Nephron (organoid): ENCODE measurements at regions not wholly inside any gene's neighbourhood (a gene's known extent, or its start where the extent isn't known, plus 50 kb on each side); places are given as distances from the start of the nearest gene placed in this dataset.

Experiments
- H3K27ac Mint-ChIP-seq, 3 experiments: 2 replicates each; pipeline ENCODE4 v1.8.0; 2020; ENCODE audit warnings: mixed read lengths in 3 of 3, mild to moderate bottlenecking in 2 of 3, moderate library complexity in 1 of 3
- H3K27me3 Mint-ChIP-seq: 2 replicates; pipeline ENCODE4 v1.8.0; 2021; ENCODE audit warnings: low read depth, mild to moderate bottlenecking, moderate library complexity, mixed read lengths
- H3K36me3 Mint-ChIP-seq: 2 replicates; pipeline ENCODE4 v1.8.0; 2020; ENCODE audit warnings: low read depth, mixed read lengths
- H3K4me1 Mint-ChIP-seq: 2 replicates; pipeline ENCODE4 v1.8.0; 2020; ENCODE audit warnings: mixed read lengths
- H3K4me3 Mint-ChIP-seq, 3 experiments: 2 replicates each; pipeline ENCODE4 v1.8.0; 2020; ENCODE audit warnings: mild to moderate bottlenecking in 3 of 3, mixed read lengths in 3 of 3, moderate library complexity in 2 of 3
- H3K9me3 Mint-ChIP-seq: 2 replicates; pipeline ENCODE4 v1.8.0; 2020; ENCODE audit warnings: mixed read lengths
- CTCF ChIP-seq, 3 experiments: fragments of 200-600 bp; sonication (generic); IDR thresholded peaks; one replicate each; pipeline ENCODE4 v1.5.0; 2021; ENCODE audit warnings: antibody characterized with exemption in 3 of 3; ENCODE audit not compliant: unreplicated experiment in 3 of 3

GRCh38 chr2:103419506-103419905, 657.7 kb downstream of the TMEM182 start:
- Mint-ChIP-seq H3K4me1 (no peaks in the 10 kb centered on the region), H3K36me3 (no peaks in the 10 kb centered on the region), H3K27ac (no peak overlapping the region), H3K9me3 (peaks cover 2% of the 10 kb centered on the region), H3K27me3 (no peaks in the 10 kb centered on the region), H3K4me3 (no peak overlapping the region)
- TF ChIP-seq CTCF (IDR thresholded peaks at IDR 0.05; ENCODE audit: unreplicated experiment in 3 of 3): no peak

- Mint-ChIP-seq H3K4me3 (no peak overlapping the region), H3K9me3 (no peaks in the 10 kb centered on the region), H3K36me3 (no peaks in the 10 kb centered on the region), H3K27ac (no peak overlapping the region), H3K4me1 (no peaks in the 10 kb centered on the region), H3K27me3 (no peaks in the 10 kb centered on the region)
- no peak for TF ChIP-seq CTCF (IDR thresholded peaks at IDR 0.05; ENCODE audit: unreplicated experiment in 3 of 3)
Measured at GRCh38 chr2:103423100-103423499, 661.3 kb downstream of the TMEM182 start.

GRCh38 chr2:103427567-103427966, 665.7 kb downstream of the TMEM182 start:
- no peaks in the 10 kb centered on the region for H3K27me3 Mint-ChIP-seq
- H3K36me3 Mint-ChIP-seq: no peaks in the 10 kb centered on the region
- no peak overlapping the region for H3K27ac Mint-ChIP-seq
- no peak for TF ChIP-seq CTCF (IDR thresholded peaks at IDR 0.05; ENCODE audit: unreplicated experiment in 3 of 3)
- H3K4me1 Mint-ChIP-seq: no peaks in the 10 kb centered on the region
- no peaks in the 10 kb centered on the region for H3K9me3 Mint-ChIP-seq
- no peak overlapping the region for H3K4me3 Mint-ChIP-seq

- Mint-ChIP-seq H3K4me3 (no peak overlapping the region), H3K27ac (peak overlapping the region in 1 of 3 experiments; percentile 49), H3K27me3 (no peaks in the 10 kb centered on the region), H3K4me1 (no peaks in the 10 kb centered on the region), H3K9me3 (no peaks in the 10 kb centered on the region), H3K36me3 (no peaks in the 10 kb centered on the region)
- TF ChIP-seq CTCF (IDR thresholded peaks at IDR 0.05; ENCODE audit: unreplicated experiment in 3 of 3): no peak
Measured at GRCh38 chr2:103430191-103430590, 668.4 kb downstream of the TMEM182 start.

GRCh38 chr2:103435010-103435409, 673.2 kb downstream of the TMEM182 start:
- Mint-ChIP-seq H3K4me3 (no peak overlapping the region), H3K27me3 (no peaks in the 10 kb centered on the region), H3K4me1 (no peaks in the 10 kb centered on the region), H3K36me3 (no peaks in the 10 kb centered on the region), H3K9me3 (no peaks in the 10 kb centered on the region), H3K27ac (no peak overlapping the region)
- TF ChIP-seq CTCF (IDR thresholded peaks at IDR 0.05; ENCODE audit: unreplicated experiment in 3 of 3): no peak

GRCh38 chr2:103437161-103437560, 675.3 kb downstream of the TMEM182 start:
- no peaks in the 10 kb centered on the region for H3K36me3 Mint-ChIP-seq
- no peaks in the 10 kb centered on the region for H3K4me1 Mint-ChIP-seq
- no peak overlapping the region for H3K27ac Mint-ChIP-seq
- H3K9me3 Mint-ChIP-seq: no peaks in the 10 kb centered on the region
- no peak overlapping the region for H3K4me3 Mint-ChIP-seq
- H3K27me3 Mint-ChIP-seq: no peaks in the 10 kb centered on the region
- no peak for TF ChIP-seq CTCF (IDR thresholded peaks at IDR 0.05; ENCODE audit: unreplicated experiment in 3 of 3)
